HK-2 (cell line): ENCODE measurements at regions not wholly inside any gene's neighbourhood (a gene's known extent, or its start where the extent isn't known, plus 50 kb on each side); places are given as distances from the start of the nearest gene placed in this dataset.

ENCODE experiments used
- DNase-seq: peaks from one replicate; pipeline ENCODE4 v3.0.0-alpha.2; 2018; ENCODE audit not compliant: unreplicated experiment

DNA sequence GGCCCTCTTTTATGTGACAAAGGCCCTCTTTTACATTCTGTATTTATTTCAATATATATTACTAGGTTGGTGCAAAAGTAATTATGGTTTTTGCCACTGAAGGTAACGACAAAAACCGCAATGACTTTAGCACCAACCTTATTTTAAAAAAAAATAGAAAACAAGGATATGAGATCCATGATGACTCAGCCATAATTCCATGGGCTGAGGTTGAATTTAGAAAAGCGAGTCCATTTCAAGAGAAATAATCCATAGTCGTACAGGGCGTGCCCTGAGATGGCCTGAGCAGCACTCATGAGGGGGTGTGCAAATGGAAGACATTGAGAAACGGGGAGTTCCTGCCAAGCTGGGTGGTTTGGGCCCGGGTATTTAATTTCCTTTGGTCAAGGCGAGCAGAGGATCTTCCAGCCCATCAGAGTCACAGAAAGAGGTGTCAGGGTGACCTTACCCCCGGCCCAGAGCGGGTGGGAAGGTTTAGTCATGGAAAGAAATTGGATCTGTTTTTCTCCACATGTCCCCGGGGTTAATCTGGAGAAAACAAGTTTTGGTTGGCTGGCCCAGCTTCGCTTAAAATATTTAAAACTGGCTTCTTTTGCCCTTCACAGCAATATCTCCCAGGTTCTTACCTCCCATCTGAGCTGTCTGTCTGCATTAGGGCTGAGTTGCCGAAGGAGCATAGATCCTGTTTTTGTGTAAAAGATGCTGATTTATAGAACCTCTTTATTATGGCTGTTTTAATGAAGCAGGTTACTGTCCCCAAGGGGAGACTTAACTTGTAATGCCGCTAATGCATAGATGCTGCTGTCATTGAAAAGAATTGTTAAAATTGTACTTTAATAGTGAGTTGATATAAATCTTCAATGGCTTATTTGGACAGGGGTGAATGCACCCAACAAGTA lies 255.6 kb downstream of the PREX1 start:
- no peak for DNase-seq

- no peak for DNase-seq
These were observed 258.1 kb downstream of the PREX1 start for GRCh38 chr20:48569679-48570078.

GRCh38 chr20:48568520-48568919 lies 259.3 kb downstream of the PREX1 start:
- DNase-seq: no peak

- DNase-seq: no peak
These were observed 260.7 kb downstream of the PREX1 start for GRCh38 chr20:48567145-48567544.

- no peak for DNase-seq
These were observed 262.7 kb downstream of the PREX1 start for GRCh38 chr20:48564982-48565539.

GRCh38 chr20:48563191-48563870 lies 264.5 kb downstream of the PREX1 start:
- no peak for DNase-seq

DNA sequence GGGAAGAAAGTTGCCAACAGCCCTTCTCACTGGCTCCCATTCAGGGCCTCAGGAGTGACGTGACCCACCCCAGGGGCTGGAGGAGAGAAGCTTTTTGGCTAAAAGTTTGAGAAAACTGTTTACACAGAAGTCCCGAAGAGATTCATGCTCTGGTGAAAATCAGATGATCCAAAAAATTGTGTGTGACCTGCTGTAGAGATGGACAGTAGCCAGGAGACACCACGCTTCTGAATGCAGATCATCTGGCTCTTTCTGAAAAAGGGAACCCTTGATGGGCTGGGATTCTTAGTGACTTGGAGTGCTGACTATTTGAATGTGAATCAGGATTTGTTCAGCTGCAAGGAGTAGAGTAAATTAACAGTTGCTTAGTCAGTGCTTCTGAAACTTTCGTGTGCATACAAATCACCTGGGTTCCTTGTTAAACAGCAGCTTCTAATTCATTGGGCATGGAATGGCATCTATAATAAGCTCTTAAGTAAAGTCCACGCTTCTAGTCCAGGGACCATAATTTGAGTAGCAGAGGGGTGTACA lies 265.1 kb downstream of the PREX1 start:
- no peak for DNase-seq

GRCh38 chr20:48558906-48559305 lies 268.9 kb downstream of the PREX1 start:
- DNase-seq: no peak

DNA sequence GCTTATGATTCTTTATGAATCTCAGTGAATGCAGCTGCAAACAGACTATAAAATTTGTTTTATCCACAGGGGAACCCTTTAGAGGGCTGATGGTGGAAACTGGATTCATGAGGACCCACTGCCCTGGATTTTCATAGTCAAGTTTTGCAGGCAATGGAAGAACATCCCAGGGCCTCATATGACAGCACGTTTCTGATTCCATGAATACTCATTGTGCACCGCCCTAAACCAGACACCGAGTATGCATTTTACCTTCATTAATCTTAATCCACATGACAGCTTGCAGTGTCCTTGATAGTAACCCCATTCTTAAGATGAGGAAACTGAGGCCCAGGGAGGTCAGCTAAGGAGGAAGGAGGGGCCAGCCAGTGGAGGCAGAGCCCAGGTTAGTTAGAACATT lies 270.4 kb downstream of the PREX1 start:
- no peak for DNase-seq

DNA sequence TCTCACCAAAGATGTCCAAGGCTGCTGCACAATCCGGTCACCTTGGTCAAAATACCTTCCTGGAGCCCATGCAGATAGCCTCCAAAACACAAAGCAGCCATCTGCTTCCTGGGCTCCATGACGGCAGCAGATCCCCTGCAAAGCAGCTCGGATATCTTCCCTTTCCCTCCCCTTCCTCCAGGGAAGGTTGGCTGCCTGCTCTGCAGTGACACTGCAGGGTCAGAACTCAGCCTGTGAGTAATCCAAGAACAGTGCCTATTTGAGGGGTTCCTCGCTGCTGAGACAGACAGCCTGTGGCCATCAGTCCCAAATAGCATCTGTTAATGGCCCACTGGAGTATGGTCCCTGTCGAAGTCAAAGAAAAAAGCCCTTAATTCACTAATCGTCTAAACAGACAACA lies 270.8 kb downstream of the PREX1 start:
- no peak for DNase-seq

DNA sequence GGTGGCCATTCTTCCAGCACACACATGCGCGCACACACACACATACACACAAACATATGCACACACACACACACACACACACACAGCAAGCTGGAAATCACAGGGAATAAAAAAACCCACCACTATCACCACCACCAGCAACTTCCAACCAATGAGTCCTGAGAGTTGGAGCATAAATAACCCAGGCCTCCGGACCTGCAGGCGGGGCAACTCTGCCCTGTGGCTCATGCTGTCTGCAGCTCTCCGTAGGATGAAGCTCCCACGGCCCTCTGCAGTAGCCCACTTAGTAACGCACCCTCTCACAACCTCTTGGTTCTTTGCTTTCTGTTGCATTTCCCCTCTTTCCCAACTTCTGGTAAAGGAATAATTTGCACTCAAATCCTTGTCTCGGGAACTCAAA lies 275.2 kb downstream of the PREX1 start:
- DNase-seq: no peak

- DNase-seq: no peak
These were observed 277.0 kb downstream of the PREX1 start for GRCh38 chr20:48550814-48551213.

DNA sequence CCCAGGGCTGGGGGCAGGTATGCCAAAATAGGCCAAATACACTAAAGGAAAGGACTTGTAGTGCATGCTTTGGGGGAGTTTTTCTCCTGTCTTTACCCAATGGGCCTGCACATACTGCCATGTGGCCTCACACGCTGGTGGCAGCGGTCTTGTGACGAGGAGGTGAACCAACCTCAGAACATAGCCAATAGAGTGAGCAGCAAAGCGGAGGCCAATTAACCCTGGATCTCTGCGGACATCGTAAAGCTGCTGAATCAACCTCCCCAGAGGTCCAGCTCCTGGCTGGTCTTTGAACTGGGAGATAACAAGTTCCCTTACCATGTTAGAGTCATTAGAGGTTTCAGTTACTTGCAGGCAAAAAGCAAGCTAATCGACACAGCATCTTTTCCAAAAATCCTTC lies 280.1 kb downstream of the PREX1 start:
- DNase-seq: no peak

DNA sequence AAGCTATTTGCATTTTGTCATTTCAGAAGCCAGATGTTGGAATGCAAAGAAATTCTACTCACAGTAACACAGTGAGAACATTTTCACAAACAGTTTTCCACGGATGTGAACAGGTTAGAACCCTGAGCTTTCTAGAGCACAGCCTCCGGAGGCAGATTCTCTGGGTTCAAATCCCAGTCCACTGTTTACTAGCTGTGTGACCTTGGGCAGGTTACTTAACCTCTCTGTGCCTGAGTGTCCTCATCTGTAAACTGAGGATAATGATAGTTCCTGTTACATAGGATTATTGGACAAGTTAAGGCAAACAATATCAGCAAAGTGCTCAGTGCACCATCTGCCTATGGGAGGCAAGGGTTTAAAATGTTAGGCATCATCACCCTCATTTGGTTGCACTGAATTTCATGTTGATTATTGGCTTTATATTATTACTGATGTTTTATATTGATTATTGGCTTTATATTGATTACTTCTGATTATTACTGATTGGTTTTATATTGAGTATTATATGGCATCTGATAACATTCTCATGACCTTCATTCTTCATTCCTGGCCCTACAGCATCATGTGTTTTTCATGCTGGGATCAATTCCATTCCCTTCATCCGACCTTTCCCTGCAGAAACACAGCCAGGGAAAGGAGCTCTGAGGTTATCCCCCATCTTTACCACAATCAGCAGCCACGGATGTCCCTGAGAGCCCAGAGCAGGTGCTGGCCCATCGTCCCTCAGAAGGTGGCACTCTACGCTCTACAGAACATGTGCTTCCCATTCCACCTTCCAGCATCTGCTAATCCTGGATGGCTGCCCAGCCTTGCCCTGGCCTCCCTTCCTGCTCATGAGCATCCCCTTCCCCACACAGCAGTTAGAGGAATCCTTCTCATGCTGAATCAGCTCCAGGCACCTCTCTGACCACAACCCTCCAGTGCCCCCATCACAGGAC lies 283.1 kb downstream of the PREX1 start:
- no peak for DNase-seq

GRCh38 chr20:48541581-48542071 lies 286.2 kb downstream of the PREX1 start:
- DNase-seq: no peak

GRCh38 chr20:48538856-48539255 lies 288.9 kb downstream of the PREX1 start:
- DNase-seq: no peak

DNA sequence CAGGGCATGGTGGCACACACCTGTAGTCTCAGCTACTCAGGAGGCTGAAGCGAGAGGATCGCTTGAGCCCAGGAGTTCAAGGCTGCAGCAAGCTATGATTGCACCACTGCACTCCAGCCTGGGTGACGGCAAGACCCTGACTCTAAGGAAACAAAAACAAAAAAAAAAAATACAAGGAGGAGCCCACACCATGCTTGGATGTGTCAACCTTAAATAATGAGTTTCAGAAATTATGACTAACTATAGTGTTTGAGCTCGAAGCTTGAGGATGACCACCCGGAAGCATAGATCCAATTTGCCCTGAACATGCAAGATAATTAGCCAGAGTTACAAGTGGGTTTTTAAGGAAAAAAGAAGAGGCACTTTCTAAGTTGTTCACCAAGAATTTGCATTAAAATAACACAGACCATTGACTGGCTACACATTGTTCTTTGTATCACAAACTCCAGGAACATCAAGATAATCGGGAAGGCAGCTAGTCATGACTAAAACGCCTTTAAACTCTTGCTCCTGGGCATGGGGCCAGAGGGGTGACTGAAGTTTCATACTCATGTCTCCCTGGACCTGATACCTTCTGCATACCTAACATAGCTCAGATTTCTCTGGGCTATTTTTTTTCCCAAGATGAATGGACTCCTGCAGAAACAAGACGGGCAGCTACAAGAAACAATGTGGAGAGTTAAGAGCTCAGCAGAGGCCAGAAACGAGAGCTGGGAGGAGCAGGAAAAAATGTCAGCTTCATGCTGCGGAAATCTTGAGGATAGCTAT lies 289.6 kb downstream of the PREX1 start:
- peak; percentile 36 for DNase-seq

- no peak for DNase-seq
These were observed 291.6 kb downstream of the PREX1 start for GRCh38 chr20:48536206-48536605.

DNA sequence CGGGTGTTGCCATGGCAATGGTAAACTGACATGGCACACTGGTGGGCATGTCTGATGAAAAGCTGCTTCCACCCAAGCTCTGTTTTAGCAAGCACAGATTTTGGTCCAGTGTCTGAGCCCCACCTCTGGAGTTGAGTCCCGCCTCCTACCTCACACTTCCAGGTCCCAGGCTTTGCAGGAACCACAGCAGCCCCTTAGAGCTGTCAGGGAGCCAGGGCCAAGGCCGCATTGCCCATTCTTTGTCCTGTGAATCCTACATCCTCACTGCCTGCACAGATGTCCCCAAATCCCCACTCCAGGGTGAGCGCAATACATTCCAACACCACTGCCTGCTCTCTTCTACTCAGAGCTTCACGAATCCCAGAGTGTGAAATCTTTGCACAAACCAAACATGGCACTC lies 292.2 kb downstream of the PREX1 start:
- no peak for DNase-seq

DNA sequence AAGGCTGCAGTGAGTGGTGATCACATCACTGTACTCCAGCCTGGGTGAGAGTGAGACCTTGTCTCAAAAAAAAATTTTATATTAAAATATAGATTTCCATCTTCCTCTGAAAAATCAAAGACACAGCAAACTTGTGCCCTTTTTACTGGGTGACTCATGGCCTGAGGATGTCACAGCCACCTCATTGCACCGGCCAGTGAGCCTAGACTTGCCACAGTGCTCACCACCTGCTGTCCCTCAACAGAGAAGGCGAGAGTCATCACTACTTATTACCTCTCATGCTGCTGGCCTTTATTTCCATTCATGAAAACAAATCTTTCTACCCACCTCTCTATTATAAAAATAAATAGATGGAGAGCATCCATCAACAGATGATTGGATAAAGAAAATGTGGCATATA lies 295.8 kb downstream of the PREX1 start:
- no peak for DNase-seq

DNA sequence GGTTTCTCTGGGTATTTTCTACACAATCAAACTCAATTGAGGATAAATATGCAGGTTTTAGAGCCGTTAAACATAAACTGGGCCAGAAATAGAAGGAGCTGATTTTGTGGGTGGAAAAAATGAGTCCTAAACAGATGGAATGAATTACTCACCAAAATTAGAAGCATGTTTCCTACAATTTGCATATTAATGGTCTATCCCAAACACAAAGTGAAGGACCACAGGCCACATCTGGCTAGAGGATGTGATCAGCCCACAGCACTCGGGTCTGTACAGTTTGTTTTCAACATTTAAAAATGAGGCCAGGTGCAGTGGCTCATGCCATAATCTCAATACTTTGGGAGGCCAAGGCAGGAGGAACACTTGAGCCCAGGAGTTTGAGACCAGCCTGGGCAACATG lies 296.3 kb downstream of the PREX1 start:
- no peak for DNase-seq
